ENCODE measurements at regions not wholly inside any gene's neighbourhood (a gene's known extent, or its start where the extent isn't known, plus 50 kb on each side); places are given as distances from the start of the nearest gene placed in this dataset.

DNA sequence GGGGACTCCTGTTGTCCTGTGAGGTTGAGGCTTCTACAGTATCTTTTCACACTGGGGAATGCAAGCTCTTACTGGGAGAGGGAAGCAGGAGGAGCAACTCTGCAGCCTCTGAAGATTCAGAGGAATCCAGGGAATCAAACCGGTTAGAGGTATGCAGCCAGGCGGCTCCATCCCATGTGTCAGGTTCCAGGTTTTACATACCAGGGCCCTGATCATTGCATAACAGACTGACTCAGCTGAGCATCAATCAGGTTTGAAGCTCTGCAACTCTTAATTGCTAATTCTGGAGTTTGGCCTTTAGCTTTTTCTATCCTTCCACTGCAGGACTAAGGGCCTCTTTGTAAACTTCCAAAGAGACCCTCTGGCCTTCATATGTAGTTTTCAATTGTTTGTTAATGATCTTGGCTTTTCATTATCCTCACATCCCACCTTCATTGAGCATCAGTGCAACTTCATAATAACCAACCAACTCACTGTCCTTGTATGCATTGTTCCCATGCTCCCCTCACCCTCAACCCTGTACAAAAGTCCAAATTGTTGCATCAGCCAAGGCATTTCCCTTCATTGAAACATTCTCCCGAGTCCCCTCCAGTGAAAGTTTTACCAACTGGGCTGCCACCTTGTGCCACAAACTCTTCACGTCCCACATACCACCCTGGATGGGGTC, 59.7 kb upstream of the DHX40 start:
- WGBS, 2 donors = 78 to 86% methylated on average over 4 of the region's 4 CpGs
- Histone ChIP-seq H3K9me3 (ENCODE audit: control insufficient read depth in 4 of 4, insufficient read depth in 3 of 4, low read length in 3 of 4) (no peaks in the 10 kb centered on the region), H3K36me3 (ENCODE audit: control insufficient read depth in 4 of 4, insufficient read depth in 4 of 4, low read length in 4 of 4) (no peaks in the 10 kb centered on the region), H3K9ac (ENCODE audit: insufficient read depth in 1 of 2, low read length in 2 of 2) (no peak overlapping the region), H3K4me3 (no peak overlapping the region), H3K27ac (ENCODE audit: low read depth in 1 of 2, low read length in 1 of 2) (no peak overlapping the region), H3K27me3 (ENCODE audit: control insufficient read depth in 3 of 3, insufficient read depth in 3 of 3, low read length in 2 of 3) (no peaks in the 10 kb centered on the region), H3K4me1 (ENCODE audit: control insufficient read depth in 5 of 5, insufficient read depth in 5 of 5, low read length in 5 of 5) (peaks cover 0 to 5% (median 0%) of the 10 kb centered on the region in 5 donors)
- ATAC-seq (ENCODE audit: insufficient read depth, low FRiP score) (no peak), DNase-seq (no peak)
- TF ChIP-seq CTCF (IDR thresholded peaks at IDR 0.05; ENCODE audit: control extremely low read depth, extremely low read depth) = no peak

- Histone ChIP-seq H3K9me3 (ENCODE audit: control insufficient read depth in 4 of 4, insufficient read depth in 3 of 4, low read length in 3 of 4) (no peaks in the 10 kb centered on the region), H3K9ac (ENCODE audit: insufficient read depth in 1 of 2, low read length in 2 of 2) (no peak overlapping the region), H3K27me3 (ENCODE audit: control insufficient read depth in 3 of 3, insufficient read depth in 3 of 3, low read length in 2 of 3) (no peaks in the 10 kb centered on the region), H3K4me1 (ENCODE audit: control insufficient read depth in 5 of 5, insufficient read depth in 5 of 5, low read length in 5 of 5) (peaks cover 0 to 5% (median 0%) of the 10 kb centered on the region in 5 donors), H3K4me3 (no peak overlapping the region), H3K36me3 (ENCODE audit: control insufficient read depth in 4 of 4, insufficient read depth in 4 of 4, low read length in 4 of 4) (no peaks in the 10 kb centered on the region), H3K27ac (ENCODE audit: low read depth in 1 of 2, low read length in 1 of 2) (no peak overlapping the region)
- DNase-seq (no peak), ATAC-seq (ENCODE audit: insufficient read depth, low FRiP score) (no peak)
- no peak for TF ChIP-seq CTCF (IDR thresholded peaks at IDR 0.05; ENCODE audit: control extremely low read depth, extremely low read depth)
- WGBS, 2 donors = 87 to 90% methylated on average over 9 of the region's 9 CpGs
These were observed 58.3 kb upstream of the DHX40 start for GRCh38 chr17:59506894-59507726.

GRCh38 chr17:59508999-59509625, 56.3 kb upstream of the DHX40 start:
- no peak for DNase-seq
- H3K27me3 ChIP-seq (ENCODE audit: control insufficient read depth in 3 of 3, insufficient read depth in 3 of 3, low read length in 2 of 3) = no peaks in the 10 kb centered on the region
- TF ChIP-seq CTCF (IDR thresholded peaks at IDR 0.05; ENCODE audit: control extremely low read depth, extremely low read depth) = no peak

More at GRCh38 chr17:59508999-59509625, 56.3 kb upstream of the DHX40 start:
- Histone ChIP-seq H3K9me3 (ENCODE audit: control insufficient read depth in 4 of 4, insufficient read depth in 3 of 4, low read length in 3 of 4) (no peaks in the 10 kb centered on the region), H3K27ac (ENCODE audit: low read depth in 1 of 2, low read length in 1 of 2) (no peak overlapping the region), H3K9ac (ENCODE audit: insufficient read depth in 1 of 2, low read length in 2 of 2) (no peak overlapping the region), H3K36me3 (ENCODE audit: control insufficient read depth in 4 of 4, insufficient read depth in 4 of 4, low read length in 4 of 4) (no peaks in the 10 kb centered on the region), H3K4me1 (ENCODE audit: control insufficient read depth in 5 of 5, insufficient read depth in 5 of 5, low read length in 5 of 5) (peaks cover 0 to 4% (median 0%) of the 10 kb centered on the region in 5 donors), H3K4me3 (no peak overlapping the region)
- WGBS, 2 donors = 91% methylated on average over 7 of the region's 7 CpGs
- no peak for ATAC-seq (ENCODE audit: insufficient read depth, low FRiP score)
